OCI-LY3 (cell line): ENCODE measurements at regions not wholly inside any gene's neighbourhood (a gene's known extent, or its start where the extent isn't known, plus 50 kb on each side); places are given as distances from the start of the nearest gene placed in this dataset.

Source experiments
- H2AFZ ChIP-seq: fragments of 200-600, 300-600 bp; shearing (Covaris generic); 2 replicates; pipeline ENCODE4 v1.6.0; 2014; ENCODE audit warnings: antibody characterized with exemption, low read depth, low read length
- H3K27ac ChIP-seq: fragments of 200-600, 300-600 bp; sonication (generic); 2 replicates; pipeline ENCODE4 v1.5.1; 2014; ENCODE audit warnings: mild to moderate bottlenecking, low read length, moderate library complexity, mixed read lengths
- H3K27me3 ChIP-seq: fragments of 200-600, 300-600 bp; sonication (generic); 2 replicates; pipeline ENCODE4 v1.6.1; 2014; ENCODE audit warnings: low read depth, low read length, mixed read lengths
- H3K36me3 ChIP-seq: fragments of 200-600, 300-600 bp; sonication (generic); replicated peaks from 2 replicates; pipeline ENCODE3; 2014; ENCODE audit warnings: low read depth, low read length, mixed read lengths
- H3K4me1 ChIP-seq: fragments of 300-600, 200-600 bp; sonication (generic); 2 replicates; pipeline ENCODE4 v1.6.1; 2014; ENCODE audit warnings: low read length, mixed read lengths
- H3K4me2 ChIP-seq: fragments of 200-600, 300-600 bp; sonication (generic); 2 replicates; pipeline ENCODE4 v1.6.1; 2014; ENCODE audit warnings: low read length, mixed read lengths
- H3K4me3 ChIP-seq: fragments of 300-600, 200-600 bp; sonication (generic); 2 replicates; pipeline ENCODE4 v1.5.1; 2014; ENCODE audit warnings: antibody characterized with exemption, mild to moderate bottlenecking, low read length, moderate library complexity
- H3K79me2 ChIP-seq: fragments of 300-600, 200-600 bp; shearing (Covaris generic); 2 replicates; pipeline ENCODE4 v1.6.1; 2014; ENCODE audit warnings: mild to moderate bottlenecking, low read length, mixed read lengths
- H3K9ac ChIP-seq: fragments of 300-600, 200-600 bp; shearing (Covaris generic); 2 replicates; pipeline ENCODE4 v1.6.0; 2014; ENCODE audit warnings: mild to moderate bottlenecking, low read length, moderate library complexity
- H3K9me3 ChIP-seq: fragments of 200-600, 300-600 bp; shearing (Covaris generic); 2 replicates; pipeline ENCODE4 v1.6.1; 2014; ENCODE audit warnings: low read length, mixed read lengths; ENCODE audit not compliant: insufficient read depth
- H4K20me1 ChIP-seq: fragments of 200-600, 300-600 bp; sonication (generic); 2 replicates; pipeline ENCODE4 v1.6.1; 2016; ENCODE audit warnings: low read length, mixed read lengths; ENCODE audit not compliant: insufficient read depth
- EZH2phosphoT487 ChIP-seq: fragments of 200-600 bp; shearing (Covaris generic); IDR thresholded peaks from 2 replicates; pipeline ENCODE4 v1.6.1; 2018; ENCODE audit warnings: antibody characterized with exemption, mixed run types, low read depth
- TF ChIP-seq, protein P1 (sequence below): fragments of 200-600, 300-600 bp; sonication (generic); IDR thresholded peaks from 2 replicates; pipeline ENCODE4 v1.5.1; 2014; ENCODE audit warnings: antibody characterized with exemption, low read length, low read depth

DNA sequence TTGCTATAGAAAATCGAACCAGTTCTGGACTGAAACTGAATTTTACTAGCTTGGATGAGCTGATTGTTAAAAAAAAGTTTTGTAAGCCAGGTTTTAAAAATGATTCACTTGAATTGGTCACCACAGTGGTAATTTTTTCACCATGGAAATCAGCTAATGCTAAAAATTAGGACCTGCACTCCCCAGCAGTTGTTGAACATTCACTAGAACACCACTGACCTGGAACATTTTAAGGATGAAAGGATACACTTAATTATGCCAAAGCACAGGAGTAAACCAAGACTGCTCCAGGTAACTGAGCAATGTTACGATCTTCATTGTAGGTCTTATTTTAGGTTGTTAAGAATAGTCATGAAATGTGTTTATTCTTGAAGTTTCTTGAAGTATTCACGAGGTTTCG, 1342.6 kb upstream of the SPRY2 start:
- H4K20me1 ChIP-seq = no peaks in the 10 kb centered on the region
- no peaks in the 10 kb centered on the region for H3K36me3 ChIP-seq
- H3K9me3 ChIP-seq = no peaks in the 10 kb centered on the region
- TF ChIP-seq, protein P1, sequence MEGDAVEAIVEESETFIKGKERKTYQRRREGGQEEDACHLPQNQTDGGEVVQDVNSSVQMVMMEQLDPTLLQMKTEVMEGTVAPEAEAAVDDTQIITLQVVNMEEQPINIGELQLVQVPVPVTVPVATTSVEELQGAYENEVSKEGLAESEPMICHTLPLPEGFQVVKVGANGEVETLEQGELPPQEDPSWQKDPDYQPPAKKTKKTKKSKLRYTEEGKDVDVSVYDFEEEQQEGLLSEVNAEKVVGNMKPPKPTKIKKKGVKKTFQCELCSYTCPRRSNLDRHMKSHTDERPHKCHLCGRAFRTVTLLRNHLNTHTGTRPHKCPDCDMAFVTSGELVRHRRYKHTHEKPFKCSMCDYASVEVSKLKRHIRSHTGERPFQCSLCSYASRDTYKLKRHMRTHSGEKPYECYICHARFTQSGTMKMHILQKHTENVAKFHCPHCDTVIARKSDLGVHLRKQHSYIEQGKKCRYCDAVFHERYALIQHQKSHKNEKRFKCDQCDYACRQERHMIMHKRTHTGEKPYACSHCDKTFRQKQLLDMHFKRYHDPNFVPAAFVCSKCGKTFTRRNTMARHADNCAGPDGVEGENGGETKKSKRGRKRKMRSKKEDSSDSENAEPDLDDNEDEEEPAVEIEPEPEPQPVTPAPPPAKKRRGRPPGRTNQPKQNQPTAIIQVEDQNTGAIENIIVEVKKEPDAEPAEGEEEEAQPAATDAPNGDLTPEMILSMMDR = no peak
- no peak for TF ChIP-seq EZH2phosphoT487
- H3K4me3 ChIP-seq = no peak overlapping the region
- H3K27ac ChIP-seq = no peak overlapping the region
- H3K9ac ChIP-seq = no peak overlapping the region
- H3K4me2 ChIP-seq = no peak overlapping the region
- H3K4me1 ChIP-seq = no peaks in the 10 kb centered on the region
- no peaks in the 10 kb centered on the region for H3K27me3 ChIP-seq
- no peaks in the 10 kb centered on the region for H3K79me2 ChIP-seq
- no peak overlapping the region for H2AFZ ChIP-seq

GRCh38 chr13:81682081-81682630, 1341.2 kb upstream of the SPRY2 start:
- Histone ChIP-seq H4K20me1 (no peaks in the 10 kb centered on the region), H3K4me2 (no peak overlapping the region), H2AFZ (0 out of 2 replicates have a peak overlapping the region, but pooled peaks have one; percentile 44), H3K4me1 (no peaks in the 10 kb centered on the region), H3K27me3 (no peaks in the 10 kb centered on the region), H3K9ac (no peak overlapping the region), H3K36me3 (no peaks in the 10 kb centered on the region), H3K79me2 (no peaks in the 10 kb centered on the region), H3K4me3 (no peak overlapping the region), H3K9me3 (no peaks in the 10 kb centered on the region), H3K27ac (no peak overlapping the region)
- no peak for TF ChIP-seq EZH2phosphoT487
- TF ChIP-seq, protein P1 = no peak

GRCh38 chr13:81677857-81678256, 1336.9 kb upstream of the SPRY2 start:
- no peak overlapping the region for H3K4me3 ChIP-seq
- H3K4me2 ChIP-seq = no peak overlapping the region
- no peaks in the 10 kb centered on the region for H3K9me3 ChIP-seq
- no peaks in the 10 kb centered on the region for H3K36me3 ChIP-seq
- no peaks in the 10 kb centered on the region for H4K20me1 ChIP-seq
- no peak overlapping the region for H3K9ac ChIP-seq
- no peaks in the 10 kb centered on the region for H3K79me2 ChIP-seq
- H3K27ac ChIP-seq = no peak overlapping the region
- no peaks in the 10 kb centered on the region for H3K27me3 ChIP-seq
- TF ChIP-seq EZH2phosphoT487 = no peak
- TF ChIP-seq, protein P1 = no peak
- H3K4me1 ChIP-seq = no peaks in the 10 kb centered on the region
- no peak overlapping the region for H2AFZ ChIP-seq

- H3K36me3 ChIP-seq = no peaks in the 10 kb centered on the region
- no peaks in the 10 kb centered on the region for H3K4me1 ChIP-seq
- TF ChIP-seq EZH2phosphoT487 = no peak
- TF ChIP-seq, protein P1 = no peak
- H2AFZ ChIP-seq = no peak overlapping the region
- H3K4me2 ChIP-seq = no peak overlapping the region
- no peak overlapping the region for H3K27ac ChIP-seq
- H3K79me2 ChIP-seq = no peaks in the 10 kb centered on the region
- no peaks in the 10 kb centered on the region for H3K9me3 ChIP-seq
- H3K27me3 ChIP-seq = no peaks in the 10 kb centered on the region
- no peaks in the 10 kb centered on the region for H4K20me1 ChIP-seq
- H3K4me3 ChIP-seq = no peak overlapping the region
- no peak overlapping the region for H3K9ac ChIP-seq
Observed at GRCh38 chr13:81676008-81676407, 1335.1 kb upstream of the SPRY2 start.
